H1 (cell line): ENCODE measurements at regions not wholly inside any gene's neighbourhood (a gene's known extent, or its start where the extent isn't known, plus 50 kb on each side); places are given as distances from the start of the nearest gene placed in this dataset.

Experiments used
- CHD1 ChIP-seq: IDR thresholded peaks from 2 replicates; pipeline ENCODE4 v1.6.1; 2012; ENCODE audit warnings: low read depth, low read length, improper control_type of control experiment
- EP300 ChIP-seq, 2 experiments: IDR thresholded peaks; 1 replicate in 1 of 2; 2 replicates in 1 of 2; pipeline ENCODE4 v1.6.1; 2011 to 2012; ENCODE audit warnings: low read depth in 2 of 2, low read length in 2 of 2, mild to moderate bottlenecking in 2 of 2, borderline replicate concordance in 1 of 2, inconsistent platforms in 1 of 2, moderate library complexity in 1 of 2
- EZH2 ChIP-seq: fragments of 200-600 bp; sonication (generic); IDR thresholded peaks from 2 replicates; pipeline ENCODE4 v1.7.1; 2012; ENCODE audit warnings: low read depth, mild to moderate bottlenecking, moderate library complexity, low read length, inconsistent platforms; ENCODE audit not compliant: severe bottlenecking
- GTF2F1 ChIP-seq: IDR thresholded peaks from 2 replicates; pipeline ENCODE4 v1.6.1; 2012; ENCODE audit warnings: low read depth, low read length, improper control_type of control experiment, borderline replicate concordance
- RAD21 ChIP-seq, 2 experiments: IDR thresholded peaks in 1 of 2; conservative IDR thresholded peaks in 1 of 2; 2 replicates each; pipeline ENCODE4 v1.6.1; 2011; ENCODE audit warnings: low read depth in 2 of 2, low read length in 2 of 2, improper control_type of control experiment in 1 of 2, inconsistent platforms in 1 of 2, mild to moderate bottlenecking in 1 of 2, moderate library complexity in 1 of 2
- RFX5 ChIP-seq: IDR thresholded peaks from 2 replicates; pipeline ENCODE4 v1.6.1; 2011; ENCODE audit warnings: low read depth, low read length, improper control_type of control experiment, borderline replicate concordance
- YY1 ChIP-seq: IDR thresholded peaks from 2 replicates; pipeline ENCODE4 v1.6.1; 2011; ENCODE audit warnings: low read depth, mild to moderate bottlenecking, low read length
- TF ChIP-seq, protein P1 (sequence below), 3 experiments: IDR thresholded peaks; 1 replicate in 2 of 3; 2 replicates in 1 of 3; pipeline versions ENCODE4 v1.5.1 to v1.6.1; 2011; ENCODE audit warnings: low read length in 3 of 3, mild to moderate bottlenecking in 3 of 3, inconsistent platforms in 2 of 3, low read depth in 1 of 3, moderate library complexity in 1 of 3; ENCODE audit not compliant: insufficient read depth in 1 of 3; ENCODE audit errors: control extremely low read depth in 1 of 3
- TF ChIP-seq, protein P2 (sequence below): IDR thresholded peaks from 2 replicates; pipeline ENCODE4 v1.6.1; 2012; ENCODE audit warnings: inconsistent platforms
- TF ChIP-seq, protein P3 (sequence below): IDR thresholded peaks from 2 replicates; pipeline ENCODE4 v1.6.1; 2011; ENCODE audit warnings: low read depth, mild to moderate bottlenecking, low read length; ENCODE audit not compliant: insufficient read depth

DNA sequence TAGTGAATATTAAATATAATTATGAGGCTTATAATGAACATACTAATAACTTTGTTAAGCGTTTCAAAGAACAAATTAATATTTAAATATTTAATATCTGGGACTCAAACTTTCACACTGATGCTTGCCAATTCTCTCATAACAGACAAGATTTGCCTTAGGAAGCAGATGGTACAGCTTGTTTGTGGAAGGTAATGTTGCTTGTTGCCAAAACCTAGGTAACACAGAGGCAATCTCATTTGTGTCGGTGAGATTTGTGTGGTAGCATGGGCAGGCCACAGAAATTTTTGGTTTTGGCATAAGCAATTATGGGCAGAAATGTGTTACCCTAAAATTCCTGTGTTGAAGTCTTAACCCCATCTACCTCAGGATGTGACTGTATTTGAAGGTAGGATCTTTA, 114.9 kb upstream of the AFF2 start:
- TF ChIP-seq EZH2 (no peak), RFX5 (no peak), CHD1 (no peak), GTF2F1 (no peak), YY1 (no peak), RAD21 (IDR thresholded peaks at IDR 0.05 in 1 of 2, conservative IDR thresholded peaks at IDR 0.05 in 1 of 2; ENCODE audit: low read depth in 2 of 2, low read length in 2 of 2) (no peak), EP300 (IDR thresholded peaks at IDR 0.05; ENCODE audit: borderline replicate concordance in 1 of 2, low read depth in 2 of 2, low read length in 2 of 2) (no peak)
- TF ChIP-seq, protein P1, sequence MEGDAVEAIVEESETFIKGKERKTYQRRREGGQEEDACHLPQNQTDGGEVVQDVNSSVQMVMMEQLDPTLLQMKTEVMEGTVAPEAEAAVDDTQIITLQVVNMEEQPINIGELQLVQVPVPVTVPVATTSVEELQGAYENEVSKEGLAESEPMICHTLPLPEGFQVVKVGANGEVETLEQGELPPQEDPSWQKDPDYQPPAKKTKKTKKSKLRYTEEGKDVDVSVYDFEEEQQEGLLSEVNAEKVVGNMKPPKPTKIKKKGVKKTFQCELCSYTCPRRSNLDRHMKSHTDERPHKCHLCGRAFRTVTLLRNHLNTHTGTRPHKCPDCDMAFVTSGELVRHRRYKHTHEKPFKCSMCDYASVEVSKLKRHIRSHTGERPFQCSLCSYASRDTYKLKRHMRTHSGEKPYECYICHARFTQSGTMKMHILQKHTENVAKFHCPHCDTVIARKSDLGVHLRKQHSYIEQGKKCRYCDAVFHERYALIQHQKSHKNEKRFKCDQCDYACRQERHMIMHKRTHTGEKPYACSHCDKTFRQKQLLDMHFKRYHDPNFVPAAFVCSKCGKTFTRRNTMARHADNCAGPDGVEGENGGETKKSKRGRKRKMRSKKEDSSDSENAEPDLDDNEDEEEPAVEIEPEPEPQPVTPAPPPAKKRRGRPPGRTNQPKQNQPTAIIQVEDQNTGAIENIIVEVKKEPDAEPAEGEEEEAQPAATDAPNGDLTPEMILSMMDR (IDR thresholded peaks at IDR 0.05; ENCODE audit: control extremely low read depth in 1 of 3, insufficient read depth in 1 of 3, low read depth in 1 of 3, low read length in 3 of 3), result no peak
- TF ChIP-seq, protein P2, sequence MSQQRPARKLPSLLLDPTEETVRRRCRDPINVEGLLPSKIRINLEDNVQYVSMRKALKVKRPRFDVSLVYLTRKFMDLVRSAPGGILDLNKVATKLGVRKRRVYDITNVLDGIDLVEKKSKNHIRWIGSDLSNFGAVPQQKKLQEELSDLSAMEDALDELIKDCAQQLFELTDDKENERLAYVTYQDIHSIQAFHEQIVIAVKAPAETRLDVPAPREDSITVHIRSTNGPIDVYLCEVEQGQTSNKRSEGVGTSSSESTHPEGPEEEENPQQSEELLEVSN, result no peak
- TF ChIP-seq, protein P3, sequence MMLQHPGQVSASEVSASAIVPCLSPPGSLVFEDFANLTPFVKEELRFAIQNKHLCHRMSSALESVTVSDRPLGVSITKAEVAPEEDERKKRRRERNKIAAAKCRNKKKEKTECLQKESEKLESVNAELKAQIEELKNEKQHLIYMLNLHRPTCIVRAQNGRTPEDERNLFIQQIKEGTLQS, result no peak
